Osteoblast (primary cell): ENCODE measurements at regions not wholly inside any gene's neighbourhood (a gene's known extent, or its start where the extent isn't known, plus 50 kb on each side); places are given as distances from the start of the nearest gene placed in this dataset.

Source experiments
- DNase-seq: peaks from one replicate; pipeline ENCODE4 v3.0.0; 2011; ENCODE audit warnings: low spot score, mixed read lengths; ENCODE audit not compliant: insufficient read length; ENCODE audit errors: missing footprints
- H2AFZ ChIP-seq: 2 replicates; pipeline ENCODE4 v1.6.0; 2011; ENCODE audit warnings: mild to moderate bottlenecking, low read length
- H3K27ac ChIP-seq: 2 replicates; pipeline ENCODE4 v1.5.1; 2011; ENCODE audit warnings: mild to moderate bottlenecking, low read depth, low read length, moderate library complexity
- H3K27me3 ChIP-seq: 2 replicates; pipeline ENCODE4 v1.6.0; 2012; ENCODE audit warnings: mild to moderate bottlenecking, control low read depth, inconsistent platforms, low read length, moderate library complexity; ENCODE audit not compliant: insufficient read depth
- H3K36me3 ChIP-seq: 2 replicates; pipeline ENCODE4 v1.5.1; 2011; ENCODE audit warnings: mild to moderate bottlenecking, low read length, control low read depth, moderate library complexity; ENCODE audit not compliant: insufficient read depth
- H3K4me1 ChIP-seq: 2 replicates; pipeline ENCODE4 v1.5.1; 2011; ENCODE audit warnings: mild to moderate bottlenecking, low read length, control low read depth, moderate library complexity; ENCODE audit not compliant: insufficient read depth
- H3K4me2 ChIP-seq: 2 replicates; pipeline ENCODE4 v1.6.0; 2011; ENCODE audit warnings: mild to moderate bottlenecking, low read length; ENCODE audit not compliant: insufficient read depth
- H3K4me3 ChIP-seq: fragments of 200-600 bp; sonication (generic); 3 replicates; pipeline ENCODE4 v1.5.1; 2012; ENCODE audit warnings: mild to moderate bottlenecking, low read length, inconsistent platforms; ENCODE audit not compliant: insufficient read depth
- H3K79me2 ChIP-seq: 2 replicates; pipeline ENCODE4 v1.6.0; 2012; ENCODE audit warnings: mild to moderate bottlenecking, low read length, control low read depth, inconsistent platforms; ENCODE audit not compliant: insufficient read depth
- H3K9me3 ChIP-seq: 2 replicates; pipeline ENCODE4 v1.5.1; 2011; ENCODE audit warnings: low read depth, low read length, control low read depth
- H4K20me1 ChIP-seq: 2 replicates; pipeline ENCODE4 v1.6.0; 2012; ENCODE audit warnings: mild to moderate bottlenecking, low read length, control low read depth; ENCODE audit not compliant: insufficient read depth
- CTCF ChIP-seq: IDR thresholded peaks from 2 replicates; pipeline ENCODE4 v1.5.1; 2011; ENCODE audit warnings: mild to moderate bottlenecking, low read depth, low read length, moderate library complexity; ENCODE audit errors: extremely low read depth

- no peak overlapping the region for H3K27ac ChIP-seq
- peaks cover 6% of the 10 kb centered on the region for H3K4me1 ChIP-seq
- no peak overlapping the region for H3K4me2 ChIP-seq
- no peak overlapping the region for H2AFZ ChIP-seq
- no peaks in the 10 kb centered on the region for H3K9me3 ChIP-seq
- H3K27me3 ChIP-seq = no peaks in the 10 kb centered on the region
- no peak for DNase-seq
- no peak for TF ChIP-seq CTCF
- H4K20me1 ChIP-seq = no peaks in the 10 kb centered on the region
- no peaks in the 10 kb centered on the region for H3K36me3 ChIP-seq
- no peaks in the 10 kb centered on the region for H3K79me2 ChIP-seq
- no peak overlapping the region for H3K4me3 ChIP-seq
These were observed 57.8 kb upstream of the SPATA31E1 start for GRCh38 chr9:87824886-87825285.

GRCh38 chr9:87826331-87826730, 56.3 kb upstream of the SPATA31E1 start:
- DNase-seq = no peak
- no peaks in the 10 kb centered on the region for H3K79me2 ChIP-seq
- H3K36me3 ChIP-seq = no peaks in the 10 kb centered on the region
- TF ChIP-seq CTCF = no peak
- no peak overlapping the region for H3K4me2 ChIP-seq
- no peaks in the 10 kb centered on the region for H4K20me1 ChIP-seq
- H3K27ac ChIP-seq = no peak overlapping the region
- H3K9me3 ChIP-seq = no peaks in the 10 kb centered on the region
- no peaks in the 10 kb centered on the region for H3K27me3 ChIP-seq
- peaks cover 12% of the 10 kb centered on the region for H3K4me1 ChIP-seq
- H2AFZ ChIP-seq = no peak overlapping the region
- no peak overlapping the region for H3K4me3 ChIP-seq

GRCh38 chr9:87827341-87827740, 55.3 kb upstream of the SPATA31E1 start:
- no peak for TF ChIP-seq CTCF
- no peaks in the 10 kb centered on the region for H3K79me2 ChIP-seq
- H3K4me2 ChIP-seq = no peak overlapping the region
- no peaks in the 10 kb centered on the region for H3K27me3 ChIP-seq
- H3K9me3 ChIP-seq = no peaks in the 10 kb centered on the region
- DNase-seq = peak; percentile 84
- no peaks in the 10 kb centered on the region for H3K36me3 ChIP-seq
- no peaks in the 10 kb centered on the region for H4K20me1 ChIP-seq
- H3K4me1 ChIP-seq = peaks cover 12% of the 10 kb centered on the region
- no peak overlapping the region for H3K27ac ChIP-seq
- H3K4me3 ChIP-seq = no peak overlapping the region
- H2AFZ ChIP-seq = no peak overlapping the region

- Histone ChIP-seq H3K4me3 (no peak overlapping the region), H3K27ac (no peak overlapping the region), H3K79me2 (no peaks in the 10 kb centered on the region), H3K36me3 (no peaks in the 10 kb centered on the region), H3K27me3 (no peaks in the 10 kb centered on the region), H4K20me1 (no peaks in the 10 kb centered on the region), H3K4me2 (no peak overlapping the region), H3K4me1 (peaks cover 12% of the 10 kb centered on the region), H2AFZ (no peak overlapping the region), H3K9me3 (no peaks in the 10 kb centered on the region)
- DNase-seq = peak; percentile 47
- TF ChIP-seq CTCF = no peak
These were observed 52.9 kb upstream of the SPATA31E1 start for GRCh38 chr9:87829756-87830155.
